ENCODE measurements at regions not wholly inside any gene's neighbourhood (a gene's known extent, or its start where the extent isn't known, plus 50 kb on each side); places are given as distances from the start of the nearest gene placed in this dataset.

DNA sequence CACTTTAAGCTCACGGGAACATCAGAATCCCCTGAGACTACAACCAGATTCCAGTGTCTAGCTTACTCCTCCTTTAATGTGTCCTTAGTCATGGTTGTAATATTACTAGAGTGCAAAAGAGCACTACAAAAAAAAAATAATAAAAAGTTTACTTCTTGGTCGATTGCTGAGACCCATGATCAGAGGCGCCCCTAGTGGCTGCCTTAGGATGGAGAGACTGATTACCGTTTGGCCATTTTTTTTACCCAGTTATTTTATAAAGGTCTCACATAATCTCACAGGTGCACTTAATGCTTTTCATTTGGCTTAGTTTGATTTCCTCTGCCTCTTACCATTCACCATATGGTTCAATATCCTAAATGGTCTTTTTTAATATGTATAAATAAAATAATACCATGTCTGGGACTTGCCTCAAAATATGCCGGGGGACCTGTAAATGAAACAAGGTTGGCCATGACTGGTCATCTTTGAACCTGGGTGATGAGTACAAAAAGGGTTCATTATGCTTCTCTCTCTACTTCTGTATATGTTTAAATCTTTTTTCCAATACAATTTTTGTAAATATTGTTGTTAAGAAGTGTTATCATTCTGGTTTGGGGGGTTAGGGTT is 331.5 kb upstream of the NFE2L3 start:
- TF ChIP-seq YY1 (IDR thresholded peaks at IDR 0.05; ENCODE audit: insufficient read depth, insufficient read length) = no peak
- no peak for TF ChIP-seq ZNF274 (IDR thresholded peaks at IDR 0.05; ENCODE audit: low read depth, low read length)

All from NT2/D1 (cell line).